GM23338 (cell line): ENCODE measurements at regions not wholly inside any gene's neighbourhood (a gene's known extent, or its start where the extent isn't known, plus 50 kb on each side); places are given as distances from the start of the nearest gene placed in this dataset.
A peak's percentile ranks its signal among the peaks of the same experiment; 100 is the strongest.

Experiments
- CREB1 ChIP-seq: fragments of 250-450 bp; sonication (Bioruptor Pico); IDR thresholded peaks from 2 replicates; pipeline ENCODE4 v1.5.0; 2020; ENCODE audit warnings: low read depth, mild to moderate bottlenecking, moderate library complexity
- EZH2 ChIP-seq: fragments of 200-600 bp; sonication (generic); IDR thresholded peaks from one replicate; pipeline ENCODE4 v1.8.0; 2017; ENCODE audit warnings: antibody characterized with exemption, mild to moderate bottlenecking, low read depth; ENCODE audit not compliant: unreplicated experiment
- EZH2phosphoT487 ChIP-seq: fragments of 200-600 bp; sonication (generic); IDR thresholded peaks from one replicate; pipeline ENCODE4 v1.8.1; 2018; ENCODE audit warnings: antibody characterized with exemption; ENCODE audit not compliant: unreplicated experiment
- JUNB ChIP-seq: IDR thresholded peaks from one replicate; pipeline ENCODE4 v1.6.1; 2016; ENCODE audit warnings: antibody characterized with exemption; ENCODE audit not compliant: unreplicated experiment
- NANOG ChIP-seq: IDR thresholded peaks from 2 replicates; pipeline ENCODE4 v1.6.1; 2016; ENCODE audit warnings: antibody characterized with exemption, borderline replicate concordance
- POLR2AphosphoS5 ChIP-seq: IDR thresholded peaks from 2 replicates; pipeline ENCODE4 v1.6.1; 2016; ENCODE audit warnings: antibody characterized with exemption, low read depth
- STAT1 ChIP-seq: IDR thresholded peaks from one replicate; pipeline ENCODE4 v1.6.1; 2016; ENCODE audit warnings: antibody characterized with exemption; ENCODE audit not compliant: unreplicated experiment
- ZNF114 ChIP-seq: fragments of 250-450 bp; sonication (Bioruptor Pico); IDR thresholded peaks from 2 replicates; pipeline ENCODE4 v1.5.0; 2020; ENCODE audit warnings: mild to moderate bottlenecking, moderate library complexity
- TF ChIP-seq, protein P1 (sequence below), 2 experiments: fragments of 200-600 bp in 1 of 2; sonication (generic) in 1 of 2; conservative IDR thresholded peaks; 2 replicates each; pipeline versions ENCODE4 v1.5.1 to v1.6.1; 2016 to 2017; ENCODE audit warnings: antibody characterized with exemption in 2 of 2, low read depth in 2 of 2, mild to moderate bottlenecking in 2 of 2, moderate library complexity in 1 of 2
- TF ChIP-seq, protein P2 (sequence below): IDR thresholded peaks from 2 replicates; pipeline ENCODE4 v1.6.1; 2016; ENCODE audit warnings: antibody characterized with exemption
- TF ChIP-seq, protein P3 (sequence below): IDR thresholded peaks from one replicate; pipeline ENCODE4 v1.6.1; 2018; ENCODE audit warnings: antibody characterized with exemption; ENCODE audit not compliant: unreplicated experiment
- TF ChIP-seq, protein P4 (sequence below): fragments of 250-450 bp; sonication (Bioruptor Pico); IDR thresholded peaks from 2 replicates; pipeline ENCODE4 v1.5.0; 2020; ENCODE audit warnings: mild to moderate bottlenecking, moderate library complexity

DNA sequence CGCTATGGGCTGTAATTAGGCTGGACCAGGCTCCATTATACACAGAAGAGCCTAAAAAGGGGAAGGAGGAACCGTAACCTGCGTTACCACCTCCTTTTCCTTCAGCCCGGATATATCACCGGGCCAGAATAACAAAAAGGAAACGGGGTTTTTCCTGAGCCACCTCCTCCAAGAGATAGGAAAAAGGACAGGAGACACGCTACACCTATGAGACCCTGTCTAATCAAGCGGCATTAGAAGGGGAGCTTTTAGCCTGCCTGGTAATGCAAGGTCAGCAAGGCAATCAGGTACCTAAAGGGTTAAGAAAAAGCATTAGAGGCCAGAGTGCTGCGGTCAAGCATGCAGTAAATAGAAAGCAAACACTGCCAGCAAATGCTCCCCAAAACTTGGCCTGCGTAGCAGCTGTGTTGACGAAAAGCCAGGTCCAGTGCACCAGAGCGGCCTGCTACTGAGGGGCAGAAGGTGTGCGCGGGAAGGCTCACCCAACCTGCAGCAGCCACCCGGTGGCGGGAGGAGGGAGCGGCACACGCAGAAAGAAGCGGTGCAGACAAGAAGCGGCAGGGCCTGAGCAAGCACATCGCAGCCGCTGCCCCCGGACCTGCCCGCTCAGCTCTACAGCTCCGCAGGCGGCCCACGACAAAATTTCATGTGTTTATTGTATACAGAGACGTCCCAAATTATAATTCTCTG, 1466.1 kb downstream of the UQCRFS1 start:
- TF ChIP-seq, protein P1, sequence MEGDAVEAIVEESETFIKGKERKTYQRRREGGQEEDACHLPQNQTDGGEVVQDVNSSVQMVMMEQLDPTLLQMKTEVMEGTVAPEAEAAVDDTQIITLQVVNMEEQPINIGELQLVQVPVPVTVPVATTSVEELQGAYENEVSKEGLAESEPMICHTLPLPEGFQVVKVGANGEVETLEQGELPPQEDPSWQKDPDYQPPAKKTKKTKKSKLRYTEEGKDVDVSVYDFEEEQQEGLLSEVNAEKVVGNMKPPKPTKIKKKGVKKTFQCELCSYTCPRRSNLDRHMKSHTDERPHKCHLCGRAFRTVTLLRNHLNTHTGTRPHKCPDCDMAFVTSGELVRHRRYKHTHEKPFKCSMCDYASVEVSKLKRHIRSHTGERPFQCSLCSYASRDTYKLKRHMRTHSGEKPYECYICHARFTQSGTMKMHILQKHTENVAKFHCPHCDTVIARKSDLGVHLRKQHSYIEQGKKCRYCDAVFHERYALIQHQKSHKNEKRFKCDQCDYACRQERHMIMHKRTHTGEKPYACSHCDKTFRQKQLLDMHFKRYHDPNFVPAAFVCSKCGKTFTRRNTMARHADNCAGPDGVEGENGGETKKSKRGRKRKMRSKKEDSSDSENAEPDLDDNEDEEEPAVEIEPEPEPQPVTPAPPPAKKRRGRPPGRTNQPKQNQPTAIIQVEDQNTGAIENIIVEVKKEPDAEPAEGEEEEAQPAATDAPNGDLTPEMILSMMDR (conservative IDR thresholded peaks at IDR 0.05; ENCODE audit: low read depth in 2 of 2), result peak; percentile 24 to 32; a peak in 2 of 4 replicates
- TF ChIP-seq EZH2, result no peak
- TF ChIP-seq EZH2phosphoT487, result no peak
- TF ChIP-seq JUNB, result no peak
- no peak for TF ChIP-seq POLR2AphosphoS5
- TF ChIP-seq, protein P2, sequence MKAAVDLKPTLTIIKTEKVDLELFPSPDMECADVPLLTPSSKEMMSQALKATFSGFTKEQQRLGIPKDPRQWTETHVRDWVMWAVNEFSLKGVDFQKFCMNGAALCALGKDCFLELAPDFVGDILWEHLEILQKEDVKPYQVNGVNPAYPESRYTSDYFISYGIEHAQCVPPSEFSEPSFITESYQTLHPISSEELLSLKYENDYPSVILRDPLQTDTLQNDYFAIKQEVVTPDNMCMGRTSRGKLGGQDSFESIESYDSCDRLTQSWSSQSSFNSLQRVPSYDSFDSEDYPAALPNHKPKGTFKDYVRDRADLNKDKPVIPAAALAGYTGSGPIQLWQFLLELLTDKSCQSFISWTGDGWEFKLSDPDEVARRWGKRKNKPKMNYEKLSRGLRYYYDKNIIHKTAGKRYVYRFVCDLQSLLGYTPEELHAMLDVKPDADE, result no peak
- TF ChIP-seq CREB1 (CRISPR knock-in tag), result no peak
- TF ChIP-seq, protein P3, sequence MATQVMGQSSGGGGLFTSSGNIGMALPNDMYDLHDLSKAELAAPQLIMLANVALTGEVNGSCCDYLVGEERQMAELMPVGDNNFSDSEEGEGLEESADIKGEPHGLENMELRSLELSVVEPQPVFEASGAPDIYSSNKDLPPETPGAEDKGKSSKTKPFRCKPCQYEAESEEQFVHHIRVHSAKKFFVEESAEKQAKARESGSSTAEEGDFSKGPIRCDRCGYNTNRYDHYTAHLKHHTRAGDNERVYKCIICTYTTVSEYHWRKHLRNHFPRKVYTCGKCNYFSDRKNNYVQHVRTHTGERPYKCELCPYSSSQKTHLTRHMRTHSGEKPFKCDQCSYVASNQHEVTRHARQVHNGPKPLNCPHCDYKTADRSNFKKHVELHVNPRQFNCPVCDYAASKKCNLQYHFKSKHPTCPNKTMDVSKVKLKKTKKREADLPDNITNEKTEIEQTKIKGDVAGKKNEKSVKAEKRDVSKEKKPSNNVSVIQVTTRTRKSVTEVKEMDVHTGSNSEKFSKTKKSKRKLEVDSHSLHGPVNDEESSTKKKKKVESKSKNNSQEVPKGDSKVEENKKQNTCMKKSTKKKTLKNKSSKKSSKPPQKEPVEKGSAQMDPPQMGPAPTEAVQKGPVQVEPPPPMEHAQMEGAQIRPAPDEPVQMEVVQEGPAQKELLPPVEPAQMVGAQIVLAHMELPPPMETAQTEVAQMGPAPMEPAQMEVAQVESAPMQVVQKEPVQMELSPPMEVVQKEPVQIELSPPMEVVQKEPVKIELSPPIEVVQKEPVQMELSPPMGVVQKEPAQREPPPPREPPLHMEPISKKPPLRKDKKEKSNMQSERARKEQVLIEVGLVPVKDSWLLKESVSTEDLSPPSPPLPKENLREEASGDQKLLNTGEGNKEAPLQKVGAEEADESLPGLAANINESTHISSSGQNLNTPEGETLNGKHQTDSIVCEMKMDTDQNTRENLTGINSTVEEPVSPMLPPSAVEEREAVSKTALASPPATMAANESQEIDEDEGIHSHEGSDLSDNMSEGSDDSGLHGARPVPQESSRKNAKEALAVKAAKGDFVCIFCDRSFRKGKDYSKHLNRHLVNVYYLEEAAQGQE, result no peak
- no peak for TF ChIP-seq ZNF114 (CRISPR knock-in tag)
- TF ChIP-seq, protein P4, sequence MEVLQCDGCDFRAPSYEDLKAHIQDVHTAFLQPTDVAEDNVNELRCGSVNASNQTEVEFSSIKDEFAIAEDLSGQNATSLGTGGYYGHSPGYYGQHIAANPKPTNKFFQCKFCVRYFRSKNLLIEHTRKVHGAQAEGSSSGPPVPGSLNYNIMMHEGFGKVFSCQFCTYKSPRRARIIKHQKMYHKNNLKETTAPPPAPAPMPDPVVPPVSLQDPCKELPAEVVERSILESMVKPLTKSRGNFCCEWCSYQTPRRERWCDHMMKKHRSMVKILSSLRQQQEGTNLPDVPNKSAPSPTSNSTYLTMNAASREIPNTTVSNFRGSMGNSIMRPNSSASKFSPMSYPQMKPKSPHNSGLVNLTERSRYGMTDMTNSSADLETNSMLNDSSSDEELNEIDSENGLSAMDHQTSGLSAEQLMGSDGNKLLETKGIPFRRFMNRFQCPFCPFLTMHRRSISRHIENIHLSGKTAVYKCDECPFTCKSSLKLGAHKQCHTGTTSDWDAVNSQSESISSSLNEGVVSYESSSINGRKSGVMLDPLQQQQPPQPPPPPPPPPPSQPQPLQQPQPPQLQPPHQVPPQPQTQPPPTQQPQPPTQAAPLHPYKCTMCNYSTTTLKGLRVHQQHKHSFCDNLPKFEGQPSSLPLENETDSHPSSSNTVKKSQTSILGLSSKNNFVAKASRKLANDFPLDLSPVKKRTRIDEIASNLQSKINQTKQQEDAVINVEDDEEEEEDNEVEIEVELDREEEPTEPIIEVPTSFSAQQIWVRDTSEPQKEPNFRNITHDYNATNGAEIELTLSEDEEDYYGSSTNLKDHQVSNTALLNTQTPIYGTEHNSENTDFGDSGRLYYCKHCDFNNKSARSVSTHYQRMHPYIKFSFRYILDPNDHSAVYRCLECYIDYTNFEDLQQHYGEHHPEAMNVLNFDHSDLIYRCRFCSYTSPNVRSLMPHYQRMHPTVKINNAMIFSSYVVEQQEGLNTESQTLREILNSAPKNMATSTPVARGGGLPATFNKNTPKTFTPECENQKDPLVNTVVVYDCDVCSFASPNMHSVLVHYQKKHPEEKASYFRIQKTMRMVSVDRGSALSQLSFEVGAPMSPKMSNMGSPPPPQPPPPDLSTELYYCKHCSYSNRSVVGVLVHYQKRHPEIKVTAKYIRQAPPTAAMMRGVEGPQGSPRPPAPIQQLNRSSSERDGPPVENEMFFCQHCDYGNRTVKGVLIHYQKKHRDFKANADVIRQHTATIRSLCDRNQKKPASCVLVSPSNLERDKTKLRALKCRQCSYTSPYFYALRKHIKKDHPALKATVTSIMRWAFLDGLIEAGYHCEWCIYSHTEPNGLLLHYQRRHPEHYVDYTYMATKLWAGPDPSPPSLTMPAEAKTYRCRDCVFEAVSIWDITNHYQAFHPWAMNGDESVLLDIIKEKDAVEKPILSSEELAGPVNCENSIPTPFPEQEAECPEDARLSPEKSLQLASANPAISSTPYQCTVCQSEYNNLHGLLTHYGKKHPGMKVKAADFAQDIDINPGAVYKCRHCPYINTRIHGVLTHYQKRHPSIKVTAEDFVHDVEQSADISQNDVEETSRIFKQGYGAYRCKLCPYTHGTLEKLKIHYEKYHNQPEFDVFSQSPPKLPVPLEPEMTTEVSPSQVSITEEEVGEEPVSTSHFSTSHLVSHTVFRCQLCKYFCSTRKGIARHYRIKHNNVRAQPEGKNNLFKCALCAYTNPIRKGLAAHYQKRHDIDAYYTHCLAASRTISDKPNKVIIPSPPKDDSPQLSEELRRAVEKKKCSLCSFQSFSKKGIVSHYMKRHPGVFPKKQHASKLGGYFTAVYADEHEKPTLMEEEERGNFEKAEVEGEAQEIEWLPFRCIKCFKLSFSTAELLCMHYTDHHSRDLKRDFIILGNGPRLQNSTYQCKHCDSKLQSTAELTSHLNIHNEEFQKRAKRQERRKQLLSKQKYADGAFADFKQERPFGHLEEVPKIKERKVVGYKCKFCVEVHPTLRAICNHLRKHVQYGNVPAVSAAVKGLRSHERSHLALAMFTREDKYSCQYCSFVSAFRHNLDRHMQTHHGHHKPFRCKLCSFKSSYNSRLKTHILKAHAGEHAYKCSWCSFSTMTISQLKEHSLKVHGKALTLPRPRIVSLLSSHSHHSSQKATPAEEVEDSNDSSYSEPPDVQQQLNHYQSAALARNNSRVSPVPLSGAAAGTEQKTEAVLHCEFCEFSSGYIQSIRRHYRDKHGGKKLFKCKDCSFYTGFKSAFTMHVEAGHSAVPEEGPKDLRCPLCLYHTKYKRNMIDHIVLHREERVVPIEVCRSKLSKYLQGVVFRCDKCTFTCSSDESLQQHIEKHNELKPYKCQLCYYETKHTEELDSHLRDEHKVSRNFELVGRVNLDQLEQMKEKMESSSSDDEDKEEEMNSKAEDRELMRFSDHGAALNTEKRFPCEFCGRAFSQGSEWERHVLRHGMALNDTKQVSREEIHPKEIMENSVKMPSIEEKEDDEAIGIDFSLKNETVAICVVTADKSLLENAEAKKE (CRISPR knock-in tag), result no peak
- no peak for TF ChIP-seq STAT1
- TF ChIP-seq NANOG, result no peak
